Left lobe of liver (tissue), 2 donors: ENCODE measurements at regions not wholly inside any gene's neighbourhood (a gene's known extent, or its start where the extent isn't known, plus 50 kb on each side); places are given as distances from the start of the nearest gene placed in this dataset.
"Not testable (repeated sequence)": the region's sequence is repeated elsewhere in the genome, so short reads cannot be mapped to it uniquely, and the experiment has no call there.

Experiments used
- ATAC-seq: fragments of 200-7000 bp; cut with Tn5 transposase; one replicate; pipeline ENCODE4 v1.9.1; 2020; ENCODE audit warnings: mild to moderate bottlenecking, moderate library complexity
- DNase-seq: peaks from one replicate; pipeline ENCODE4 v3.0.0-alpha.2; 2020; ENCODE audit warnings: low spot score
- donor health status: DM: no; HTN: no; CAD: no; lungs with moderate emphysema.
- donor health status: DM: no; HTN: yes; CAD: no.

GRCh38 chr5:96528826-96529474 is 95.9 kb upstream of the PCSK1 start:
- ATAC-seq (no peak), DNase-seq (no peak)

- ATAC-seq = no peak
These were observed 96.5 kb upstream of the PCSK1 start for GRCh38 chr5:96529559-96529958.

GRCh38 chr5:96530901-96531300 is 97.9 kb upstream of the PCSK1 start:
- DNase-seq (no peak), ATAC-seq (no peak)

More at GRCh38 chr5:96529559-96529958, 96.5 kb upstream of the PCSK1 start:
- no peak for DNase-seq

GRCh38 chr5:96533371-96533770 is 100.3 kb upstream of the PCSK1 start:
- DNase-seq = no peak
- ATAC-seq = no peak

GRCh38 chr5:96537386-96537785 is 104.3 kb upstream of the PCSK1 start:
- peak; percentile 33 for ATAC-seq
- DNase-seq = no peak

- ATAC-seq (no peak), DNase-seq (no peak)
These were observed 105.8 kb upstream of the PCSK1 start for GRCh38 chr5:96538808-96539250.

GRCh38 chr5:96546120-96546519 is 113.1 kb upstream of the PCSK1 start:
- no peak for ATAC-seq
- no peak for DNase-seq

GRCh38 chr5:96547486-96547885 is 114.4 kb upstream of the PCSK1 start:
- DNase-seq = no peak
- no peak for ATAC-seq

- ATAC-seq (no peak), DNase-seq (no peak)
These were observed 113.3 kb upstream of the CAST start for GRCh38 chr5:96548905-96549304.

GRCh38 chr5:96560857-96561256 is 101.3 kb upstream of the CAST start:
- ATAC-seq, DNase-seq: not testable (repeated sequence)

GRCh38 chr5:96562614-96563013 is 99.6 kb upstream of the CAST start:
- DNase-seq (no peak), ATAC-seq (no peak)

- no peak for DNase-seq
- no peak for ATAC-seq
These were observed 98.4 kb upstream of the CAST start for GRCh38 chr5:96563816-96564215.

GRCh38 chr5:96565582-96566265 is 96.5 kb upstream of the CAST start:
- DNase-seq (no peak), ATAC-seq (no peak)

- DNase-seq (no peak), ATAC-seq (no peak)
These were observed 95.2 kb upstream of the CAST start for GRCh38 chr5:96566833-96567587.

GRCh38 chr5:96569332-96569731 is 92.8 kb upstream of the CAST start:
- ATAC-seq = no peak
- no peak for DNase-seq

- DNase-seq (no peak), ATAC-seq (no peak)
These were observed 92.4 kb upstream of the CAST start for GRCh38 chr5:96569770-96570169.

- ATAC-seq (no peak), DNase-seq (no peak)
These were observed 89.2 kb upstream of the CAST start for GRCh38 chr5:96572864-96573512.

- DNase-seq (no peak), ATAC-seq (no peak)
These were observed 88.7 kb upstream of the CAST start for GRCh38 chr5:96573513-96573894.

GRCh38 chr5:96576876-96577275 is 85.3 kb upstream of the CAST start:
- ATAC-seq (no peak), DNase-seq (no peak)

- ATAC-seq (no peak), DNase-seq (no peak)
These were observed 84.3 kb upstream of the CAST start for GRCh38 chr5:96577909-96578308.

- DNase-seq = no peak
- ATAC-seq = no peak
These were observed 82.5 kb upstream of the CAST start for GRCh38 chr5:96579711-96580110.

- no peak for DNase-seq
- no peak for ATAC-seq
These were observed 79.8 kb upstream of the CAST start for GRCh38 chr5:96582343-96582742.
